SK-N-SH (cell line): ENCODE measurements at regions not wholly inside any gene's neighbourhood (a gene's known extent, or its start where the extent isn't known, plus 50 kb on each side); places are given as distances from the start of the nearest gene placed in this dataset.

Source experiments
- CTCF ChIA-PET: fragments of 300-600, 350-600 bp; formaldehyde crosslinking; extraction: SDS; loops from one replicate; lab custom pipeline; 2021; lab: Yijun Ruan, JAX
- POLR2A ChIA-PET: fragments of 350-600 bp; sonication (Branson Sonifier 250); formaldehyde crosslinking; extraction: SDS; loops from one replicate; lab custom pipeline; 2020; ENCODE audit warnings: antibody characterized with exemption, inconsistent platforms; lab: Yijun Ruan, JAX
- DNase-seq: peaks from one replicate; pipeline ENCODE4 v3.0.0; 2012
- H2AFZ ChIP-seq: fragments of 200-600 bp; sonication (generic); 2 replicates; pipeline ENCODE4 v1.8.1; 2016; ENCODE audit warnings: antibody characterized with exemption, mild to moderate bottlenecking, low read depth
- H3F3A ChIP-seq: fragments of 200-600 bp; sonication (generic); replicated peaks from 2 replicates; pipeline ENCODE3; 2016; ENCODE audit warnings: antibody characterized with exemption, mild to moderate bottlenecking; ENCODE audit not compliant: insufficient read depth
- H3K27ac ChIP-seq, 2 experiments: fragments of 200-500 bp in 1 of 2; fragments of 200-600 bp in 1 of 2; sonication (Bioruptor generic) in 1 of 2; sonication (generic), shearing (Covaris generic) in 1 of 2; 2 replicates each; pipeline versions ENCODE4 v1.5.1 to v1.6.1; 2014 to 2016; ENCODE audit warnings: low read depth in 2 of 2, inconsistent platforms in 1 of 2, low read length in 1 of 2, mild to moderate bottlenecking in 1 of 2, mixed read lengths in 1 of 2
- H3K27me3 ChIP-seq: fragments of 200-600 bp; sonication (generic), shearing (Covaris generic); 2 replicates; pipeline ENCODE4 v1.6.1; 2016; ENCODE audit warnings: mixed run types; ENCODE audit not compliant: insufficient read depth
- H3K36me3 ChIP-seq, 2 experiments: fragments of 200-500 bp in 1 of 2; fragments of 200-600 bp in 1 of 2; sonication (Bioruptor generic) in 1 of 2; sonication (generic) in 1 of 2; replicated peaks in 1 of 2; 2 replicates each; pipeline versions ENCODE3 to v1.5.1; 2014 to 2016; ENCODE audit warnings: low read length in 1 of 2, mild to moderate bottlenecking in 1 of 2; ENCODE audit not compliant: insufficient read depth in 2 of 2, control insufficient read depth in 1 of 2
- H3K4me1 ChIP-seq, 2 experiments: fragments of 200-500 bp in 1 of 2; fragments of 200-600 bp in 1 of 2; sonication (Bioruptor generic) in 1 of 2; sonication (generic), shearing (Covaris generic) in 1 of 2; 2 replicates each; pipeline versions ENCODE4 v1.5.1 to v1.6.1; 2014 to 2016; ENCODE audit warnings: low read depth in 1 of 2, low read length in 1 of 2, mixed run types in 1 of 2; ENCODE audit not compliant: insufficient read depth in 2 of 2, control insufficient read depth in 1 of 2
- H3K4me2 ChIP-seq: fragments of 200-600 bp; sonication (generic), shearing (Covaris generic); 2 replicates; pipeline ENCODE4 v1.6.1; 2017; ENCODE audit warnings: mixed run types
- H3K4me3 ChIP-seq, 2 experiments: fragments of 200-500 bp in 1 of 2; fragments of 200-600 bp in 1 of 2; sonication (Bioruptor generic) in 1 of 2; sonication (generic), shearing (Covaris generic) in 1 of 2; 2 replicates each; pipeline versions ENCODE4 v1.5.1 to v1.8.1; 2014 to 2016; ENCODE audit warnings: low read depth in 2 of 2, inconsistent platforms in 1 of 2, low read length in 1 of 2, mild to moderate bottlenecking in 1 of 2, mixed read lengths in 1 of 2, moderate library complexity in 1 of 2
- H3K79me2 ChIP-seq: fragments of 200-600 bp; sonication (generic); 2 replicates; pipeline ENCODE4 v1.8.1; 2017; ENCODE audit warnings: mild to moderate bottlenecking; ENCODE audit not compliant: insufficient read depth
- H3K9ac ChIP-seq: fragments of 200-600 bp; sonication (generic); 2 replicates; pipeline ENCODE4 v1.6.1; 2017; ENCODE audit warnings: mixed run types
- H3K9me2 ChIP-seq: fragments of 200-600 bp; sonication (generic); 2 replicates; pipeline ENCODE4 v1.6.1; 2017; ENCODE audit warnings: mixed run types
- H3K9me3 ChIP-seq: fragments of 200-600 bp; sonication (generic); 2 replicates; pipeline ENCODE4 v1.6.1; 2017; ENCODE audit warnings: mixed run types, mild to moderate bottlenecking, moderate library complexity
- H4K20me1 ChIP-seq: fragments of 200-600 bp; sonication (generic); 2 replicates; pipeline ENCODE4 v1.6.1; 2017; ENCODE audit warnings: mild to moderate bottlenecking, mixed run types; ENCODE audit not compliant: insufficient read depth
- GABPA ChIP-seq: IDR thresholded peaks from 2 replicates; pipeline ENCODE4 v1.4.0; 2012; ENCODE audit warnings: low read depth, mild to moderate bottlenecking
- IRF3 ChIP-seq: fragments of 150-350 bp; IDR thresholded peaks from 2 replicates; pipeline ENCODE4 v1.6.1; 2016; ENCODE audit warnings: mild to moderate bottlenecking, low read depth, low read length
- JUND ChIP-seq: IDR thresholded peaks from 2 replicates; pipeline ENCODE4 v1.4.0; 2012
- MEF2A ChIP-seq: IDR thresholded peaks from 2 replicates; pipeline ENCODE4 v1.4.0; 2012; ENCODE audit warnings: low read depth, borderline replicate concordance
- NRF1 ChIP-seq: IDR thresholded peaks from 2 replicates; pipeline ENCODE4 v1.6.1; 2012; ENCODE audit warnings: low read depth, mild to moderate bottlenecking, low read length
- REST ChIP-seq: IDR thresholded peaks from 2 replicates; pipeline ENCODE4 v1.6.1; 2012; ENCODE audit warnings: mild to moderate bottlenecking, low read depth, low read length, moderate library complexity
- RXRA ChIP-seq: IDR thresholded peaks from 2 replicates; pipeline ENCODE4 v1.4.0; 2012; ENCODE audit warnings: low read depth, mild to moderate bottlenecking, borderline replicate concordance
- TAF1 ChIP-seq: IDR thresholded peaks from 2 replicates; pipeline ENCODE4 v1.6.1; 2012; ENCODE audit warnings: low read depth, mild to moderate bottlenecking, low read length, moderate library complexity, borderline replicate concordance
- USF2 ChIP-seq: fragments of 150-350 bp; IDR thresholded peaks from 2 replicates; pipeline ENCODE4 v1.6.1; 2017; ENCODE audit warnings: antibody characterized with exemption, low read length, low read depth, borderline replicate concordance
- YY1 ChIP-seq: IDR thresholded peaks from 2 replicates; pipeline ENCODE4 v1.4.0; 2012; ENCODE audit warnings: low read depth, mild to moderate bottlenecking
- WGBS: methylation state at CpG from one replicate; pipeline ENCODE4 v1.1.6; 2017; ENCODE audit warnings: low lambda C conversion rate; 5-methylcytosine and 5-hydroxymethylcytosine counted together

GRCh38 chr9:135332979-135333748, 146.4 kb upstream of the PPP1R26 start:
- Histone ChIP-seq H3K27me3 (no peaks in the 10 kb centered on the region), H3K4me2 (no peak overlapping the region), H3K9me3 (no peaks in the 10 kb centered on the region), H3K4me3 (no peak overlapping the region), H3K9me2 (no peaks in the 10 kb centered on the region), H3K4me1 (peaks cover 6 to 48% of the 10 kb centered on the region in 2 experiments; a peak in 2 of 4 replicates), H3K9ac (no peak overlapping the region), H3K36me3 (no peaks in the 10 kb centered on the region), H3K27ac (peak overlapping the region in 1 of 2 experiments; percentile 85; a peak in 2 of 4 replicates), H3F3A (no peaks in the 10 kb centered on the region), H4K20me1 (no peaks in the 10 kb centered on the region), H3K79me2 (no peaks in the 10 kb centered on the region), H2AFZ (no peak overlapping the region)
- TF ChIP-seq REST (no peak), YY1 (no peak), RXRA (no peak)
- DNase-seq = peak; percentile 5
- POLR2A ChIA-PET = interaction anchor here (0.9 kb wide), 1 partner anchor 186 kb away, joined by 4 read pairs; no protein-coding TSS in a partner anchor
- 60% methylated on average over 1 of the region's 7 CpGs for WGBS
- CTCF ChIA-PET = interaction anchor here (1.3 to 1.8 kb wide), 4 partner anchors 10 to 247 kb away, joined by 3 to 7 read pairs (median 5); no protein-coding TSS in a partner anchor

GRCh38 chr9:135334953-135335460, 144.6 kb upstream of the PPP1R26 start:
- H3K36me3 ChIP-seq = no peaks in the 10 kb centered on the region
- no peaks in the 10 kb centered on the region for H3K79me2 ChIP-seq
- WGBS = no CpG with 5 or more reads among the region's 9 CpGs
- H3K9ac ChIP-seq = no peak overlapping the region
- no peaks in the 10 kb centered on the region for H3F3A ChIP-seq
- H3K4me2 ChIP-seq = no peak overlapping the region
- no peaks in the 10 kb centered on the region for H3K27me3 ChIP-seq
- no peaks in the 10 kb centered on the region for H3K9me2 ChIP-seq
- H4K20me1 ChIP-seq = no peaks in the 10 kb centered on the region
- DNase-seq = peak; percentile 6
- POLR2A ChIA-PET = no interaction called here
- CTCF ChIA-PET = interaction anchor here (1.8 kb wide), 1 partner anchor 78 kb away, joined by 7 read pairs; no protein-coding TSS in a partner anchor
- H3K4me1 ChIP-seq = peaks cover 6 to 33% of the 10 kb centered on the region in 2 experiments; a peak in 2 of 4 replicates
- no peak overlapping the region for H2AFZ ChIP-seq
- TF ChIP-seq IRF3 = no peak
- no peak for TF ChIP-seq GABPA
- no peak for TF ChIP-seq MEF2A
- no peak for TF ChIP-seq NRF1
- no peak for TF ChIP-seq USF2
- no peak for TF ChIP-seq JUND
- no peak for TF ChIP-seq YY1
- no peak for TF ChIP-seq TAF1
- TF ChIP-seq, all 33 proteins: peak for 0
- Histone ChIP-seq H3K27ac (no peak overlapping the region), H3K4me3 (no peak overlapping the region), H3K9me3 (no peaks in the 10 kb centered on the region)
